Brain microvascular endothelial cell (primary cell): ENCODE measurements at regions not wholly inside any gene's neighbourhood (a gene's known extent, or its start where the extent isn't known, plus 50 kb on each side); places are given as distances from the start of the nearest gene placed in this dataset.

Source experiments
- DNase-seq: peaks from one replicate; pipeline ENCODE4 v3.0.0-alpha.2; 2020
- H3K27ac ChIP-seq: fragments of 250-450 bp; sonication (Bioruptor Pico); 2 replicates; pipeline ENCODE4 v1.5.1; 2020; ENCODE audit warnings: mild to moderate bottlenecking, moderate library complexity
- H3K27me3 ChIP-seq: fragments of 250-450 bp; sonication (Bioruptor Pico); replicated peaks from 2 replicates; pipeline ENCODE4 v1.5.1; 2020; ENCODE audit warnings: mild to moderate bottlenecking
- H3K36me3 ChIP-seq: fragments of 250-450 bp; sonication (Bioruptor Pico); replicated peaks from 2 replicates; pipeline ENCODE4 v1.5.1; 2020; ENCODE audit warnings: mild to moderate bottlenecking
- H3K4me3 ChIP-seq: 2 replicates; pipeline ENCODE4 v1.5.1; 2011; ENCODE audit warnings: low read depth, mild to moderate bottlenecking, control low read depth, low read length, moderate library complexity
- CTCF ChIP-seq: IDR thresholded peaks from 2 replicates; pipeline ENCODE4 v1.5.1; 2011; ENCODE audit warnings: low read depth, mild to moderate bottlenecking, moderate library complexity, low read length, control low read depth, inconsistent platforms; ENCODE audit errors: missing control alignments
- in situ Hi-C: cut with HindIII; loops from 2 replicates; pipeline ENCODE4 v1.10.0; 2017; ENCODE audit warnings: low sequenced_read_pairs, low pct_ligation_motif_present

- in situ Hi-C loops = no loop called here
- no peak for TF ChIP-seq CTCF
- no peak for DNase-seq
Measured at GRCh38 chr6:100962466-100962865, 81.3 kb upstream of the ASCC3 start.

GRCh38 chr6:100965067-100965466 lies 83.9 kb upstream of the ASCC3 start:
- DNase-seq = no peak
- no peak for TF ChIP-seq CTCF
- Histone ChIP-seq H3K27ac (no peak overlapping the region), H3K27me3 (no peaks in the 10 kb centered on the region), H3K4me3 (no peak overlapping the region), H3K36me3 (no peaks in the 10 kb centered on the region)
- in situ Hi-C loops = no loop called here

More at GRCh38 chr6:100962466-100962865, 81.3 kb upstream of the ASCC3 start:
- Histone ChIP-seq H3K36me3 (no peaks in the 10 kb centered on the region), H3K27ac (no peak overlapping the region), H3K4me3 (no peak overlapping the region), H3K27me3 (no peaks in the 10 kb centered on the region)

- Histone ChIP-seq H3K27ac (no peak overlapping the region), H3K4me3 (no peak overlapping the region), H3K27me3 (no peaks in the 10 kb centered on the region), H3K36me3 (no peaks in the 10 kb centered on the region)
- TF ChIP-seq CTCF = no peak
- in situ Hi-C loops = no loop called here
- DNase-seq = no peak
Measured at GRCh38 chr6:100968949-100969348, 87.8 kb upstream of the ASCC3 start.

- in situ Hi-C loops = no loop called here
Measured at GRCh38 chr6:100979267-100979666, 98.1 kb upstream of the ASCC3 start.

GRCh38 chr6:100980949-100981348 lies 99.8 kb upstream of the ASCC3 start:
- in situ Hi-C loops = no loop called here
- H3K36me3 ChIP-seq = no peaks in the 10 kb centered on the region
- no peaks in the 10 kb centered on the region for H3K27me3 ChIP-seq
- H3K27ac ChIP-seq = no peak overlapping the region
- no peak for TF ChIP-seq CTCF
- DNase-seq = no peak
- no peak overlapping the region for H3K4me3 ChIP-seq

More at GRCh38 chr6:100979267-100979666, 98.1 kb upstream of the ASCC3 start:
- no peaks in the 10 kb centered on the region for H3K27me3 ChIP-seq
- H3K36me3 ChIP-seq = no peaks in the 10 kb centered on the region
- TF ChIP-seq CTCF = no peak
- no peak overlapping the region for H3K4me3 ChIP-seq
- DNase-seq = no peak
- H3K27ac ChIP-seq = no peak overlapping the region

- TF ChIP-seq CTCF = no peak
- in situ Hi-C loops = no loop called here
- Histone ChIP-seq H3K36me3 (no peaks in the 10 kb centered on the region), H3K4me3 (no peak overlapping the region), H3K27me3 (no peaks in the 10 kb centered on the region), H3K27ac (no peak overlapping the region)
- DNase-seq = no peak
Measured at GRCh38 chr6:100986921-100987320, 105.8 kb upstream of the ASCC3 start.
